ENCODE measurements at regions not wholly inside any gene's neighbourhood (a gene's known extent, or its start where the extent isn't known, plus 50 kb on each side); places are given as distances from the start of the nearest gene placed in this dataset.
A peak's percentile ranks its signal among the peaks of the same experiment; 100 is the strongest.
"Not testable (repeated sequence)": the region's sequence is repeated elsewhere in the genome, so short reads cannot be mapped to it uniquely, and the experiment has no call there.

DNA sequence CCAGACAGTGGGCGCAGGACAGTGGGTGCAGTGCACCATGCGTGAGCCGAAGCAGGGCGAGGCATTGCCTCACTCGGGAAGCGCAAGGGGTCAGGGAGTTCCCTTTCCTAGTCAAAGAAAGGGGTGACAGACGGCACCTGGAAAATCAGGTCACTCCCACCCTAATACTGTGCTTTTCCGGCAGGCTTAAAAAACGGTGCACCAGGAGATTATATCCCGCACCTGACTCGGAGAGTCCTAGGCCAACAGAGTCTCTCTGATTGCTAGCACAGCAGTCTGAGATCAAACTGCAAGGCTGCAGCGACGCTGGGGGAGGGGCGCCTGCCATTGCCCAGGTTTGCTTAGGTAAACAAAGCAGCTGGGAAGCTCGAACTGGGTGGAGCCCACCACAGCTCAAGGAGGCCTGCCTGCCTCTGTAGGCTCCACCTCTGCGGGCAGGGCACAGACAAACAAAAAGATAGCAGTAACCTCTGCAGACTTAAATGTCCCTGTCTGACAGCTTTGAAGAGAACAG is 116.4 kb downstream of the CXCL12 start:
- not testable (repeated sequence) for DNase-seq (ENCODE audit: low read depth)

DNA sequence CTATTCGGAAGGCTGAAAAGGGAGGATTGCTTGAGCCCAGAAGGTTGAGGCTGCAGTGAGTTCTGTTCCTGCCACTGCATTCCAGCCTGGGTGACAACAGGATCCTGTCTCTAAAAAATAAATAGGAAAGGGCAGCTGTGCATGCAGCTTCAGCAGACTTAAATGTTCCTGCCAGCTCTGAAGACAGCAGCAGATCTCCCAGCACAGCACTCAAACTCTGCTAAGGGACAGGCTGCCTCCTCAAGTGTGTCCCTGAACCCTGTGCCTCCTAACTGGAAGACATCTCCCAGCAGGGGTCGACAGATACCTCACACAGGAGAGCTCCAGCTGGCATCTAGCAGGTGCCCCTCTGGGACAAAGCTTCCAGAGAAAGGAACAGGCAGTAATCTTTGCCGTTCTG is 117.9 kb downstream of the CXCL12 start:
- DNase-seq (ENCODE audit: low read depth) = no peak

DNA sequence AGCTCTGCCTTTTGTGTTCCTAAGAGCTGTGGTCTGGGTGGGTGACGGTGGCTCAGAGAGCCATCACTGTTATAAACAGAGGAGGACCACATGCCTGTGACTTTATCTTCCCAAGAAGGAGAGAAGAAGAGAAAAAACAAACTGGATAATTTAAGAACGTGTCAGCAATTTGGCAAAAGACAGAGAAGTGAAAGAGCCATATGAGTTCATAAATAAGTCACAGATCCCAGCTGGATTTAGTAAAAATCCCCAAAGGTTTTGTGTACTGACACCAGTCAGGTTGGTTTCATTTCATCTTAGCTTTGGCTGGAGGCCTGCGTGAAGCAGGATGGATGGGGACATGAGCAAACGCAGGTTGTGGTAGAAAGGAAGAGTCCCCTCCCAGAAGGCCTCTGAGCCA is 120.7 kb downstream of the CXCL12 start:
- DNase-seq (ENCODE audit: low read depth) = no peak

DNA sequence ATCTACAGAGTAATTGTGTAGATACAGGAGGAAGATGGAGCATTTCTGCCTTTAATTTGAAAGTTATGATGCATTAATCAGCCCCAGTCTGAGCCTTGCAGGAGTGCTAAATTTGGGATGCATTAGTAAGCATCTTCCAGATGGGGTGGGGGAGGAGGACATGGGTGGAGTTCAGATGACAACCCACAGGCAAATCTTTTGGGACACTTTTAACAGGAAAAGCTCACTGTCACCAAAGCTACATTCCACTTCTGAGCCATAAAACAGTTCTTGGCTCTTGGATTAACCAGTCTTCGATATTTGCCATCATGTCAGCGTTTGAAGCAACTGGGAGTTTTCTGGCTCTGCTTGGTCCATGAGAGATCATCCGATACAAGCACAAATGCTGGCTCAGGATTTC is 121.1 kb downstream of the CXCL12 start:
- DNase-seq (ENCODE audit: low read depth) = no peak

DNA sequence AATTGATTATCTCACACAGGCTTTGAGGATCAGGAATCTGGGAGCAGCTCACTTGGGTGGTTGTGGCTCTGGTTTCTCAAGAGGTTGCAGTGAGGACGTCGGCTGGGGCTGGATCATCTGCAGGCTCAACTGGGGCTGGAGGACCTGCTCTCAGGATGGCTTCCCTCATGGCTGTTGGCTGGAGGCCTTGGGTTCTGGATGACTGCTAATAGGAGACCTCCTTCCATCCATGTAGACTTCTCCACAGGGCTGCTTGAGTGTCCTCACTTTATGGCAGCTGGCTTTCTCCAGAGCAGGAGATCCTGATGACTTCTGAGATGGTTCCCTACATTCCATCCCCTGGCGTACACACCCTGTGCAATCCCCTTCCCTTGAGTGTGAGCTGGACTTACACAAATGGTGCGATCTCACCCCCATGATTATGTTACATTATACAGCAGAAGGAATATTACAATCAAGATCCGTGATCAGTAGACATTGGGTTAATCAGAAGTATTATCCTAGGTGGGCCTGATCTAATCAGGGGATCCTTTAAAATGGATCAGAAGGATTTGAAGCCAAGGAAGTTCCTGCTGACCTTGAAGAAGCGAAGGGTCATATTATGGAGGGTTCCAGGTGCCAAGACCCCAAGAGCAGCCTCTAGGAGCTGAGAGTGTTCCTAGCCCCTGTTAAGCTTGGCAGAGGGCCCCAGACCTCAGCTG is 122.2 kb downstream of the CXCL12 start:
- DNase-seq (ENCODE audit: low read depth) = no peak

DNA sequence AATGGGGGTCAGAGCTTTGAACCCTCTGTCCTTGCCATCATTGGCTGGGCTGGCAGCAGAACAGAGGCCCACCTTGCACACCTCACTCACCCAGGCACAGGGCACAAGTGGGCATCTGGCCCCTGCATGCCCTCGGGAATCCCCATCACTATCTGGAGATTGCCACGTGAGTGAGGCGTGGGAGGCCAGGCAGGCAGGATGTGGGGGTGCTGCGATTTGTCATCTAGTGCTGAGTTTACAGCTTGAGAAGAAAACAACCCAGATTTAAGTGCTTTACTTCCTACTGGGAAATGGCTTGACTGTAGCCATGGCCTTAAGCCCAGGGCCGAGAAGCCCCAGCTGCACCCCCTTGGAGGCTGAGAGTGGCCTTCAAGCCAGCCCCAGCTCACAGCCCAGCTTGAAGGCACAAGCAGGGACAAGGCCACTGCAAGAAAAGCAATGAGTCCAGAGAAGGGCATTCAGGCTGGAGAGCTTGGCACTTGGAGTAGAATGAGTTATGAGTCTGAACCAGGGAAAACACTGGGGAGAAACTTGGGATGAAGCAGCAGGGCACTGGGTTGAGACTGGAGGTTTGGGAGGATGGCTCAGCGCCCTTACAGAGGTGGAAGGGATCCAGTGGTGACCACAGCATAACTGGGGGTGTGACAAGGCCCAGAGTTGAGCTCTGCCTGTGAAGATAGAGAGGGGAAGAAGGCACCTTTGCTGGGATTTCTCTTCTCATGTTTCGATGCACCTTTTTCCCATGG is 123.0 kb downstream of the CXCL12 start:
- DNase-seq (ENCODE audit: low read depth) = peak; percentile 32

DNA sequence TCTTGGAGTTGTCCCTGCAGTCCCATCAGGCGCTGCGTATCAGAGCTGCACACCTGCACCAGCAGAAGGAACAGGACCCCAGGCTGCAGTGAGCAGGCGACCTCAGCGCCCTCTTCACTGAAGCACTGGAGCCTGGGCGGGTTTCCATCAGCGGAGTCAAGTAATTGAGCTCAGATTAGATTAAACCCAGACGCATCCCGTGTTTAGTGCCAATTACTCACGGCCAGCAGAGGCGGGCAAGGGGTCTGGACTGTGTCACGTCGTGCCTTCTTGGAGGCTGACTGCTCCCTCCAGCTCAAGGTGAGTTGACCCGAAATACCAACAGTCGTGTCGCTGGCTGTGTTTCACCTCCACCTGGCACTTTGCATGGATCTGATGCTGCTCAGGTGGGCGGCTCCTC is 123.6 kb downstream of the CXCL12 start:
- DNase-seq (ENCODE audit: low read depth) = no peak

DNA sequence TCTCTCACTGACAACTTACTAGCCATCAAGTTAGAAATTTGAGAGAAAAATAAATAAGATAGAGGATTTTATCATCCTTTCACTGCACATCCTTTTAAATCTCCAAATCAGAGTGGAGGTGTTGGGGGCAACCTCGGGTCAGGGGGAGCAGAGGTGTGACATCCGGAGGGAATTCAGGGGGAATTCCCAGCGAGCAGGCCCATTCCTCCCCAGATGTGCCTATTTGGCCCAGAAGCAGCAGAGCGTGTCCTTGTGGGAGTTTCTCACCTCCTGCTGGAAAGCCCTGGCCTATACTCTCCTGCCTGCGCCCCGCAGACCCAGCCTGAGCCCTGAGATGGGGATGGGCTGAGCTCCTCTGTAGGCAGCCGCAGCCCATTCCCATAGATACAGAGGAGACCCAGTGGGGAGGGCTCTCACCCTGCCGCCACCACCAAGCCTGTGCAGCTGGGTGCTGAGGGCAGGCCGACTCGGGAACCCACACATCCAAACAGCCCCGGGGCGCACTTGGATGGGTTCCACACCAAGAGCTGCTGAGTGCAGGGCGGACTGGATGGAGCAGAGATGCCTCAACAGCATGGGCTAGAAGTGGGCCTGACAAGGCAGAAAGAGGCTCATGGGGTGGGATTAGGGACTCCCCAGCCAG is 124.5 kb downstream of the CXCL12 start:
- no peak for DNase-seq (ENCODE audit: low read depth)

DNA sequence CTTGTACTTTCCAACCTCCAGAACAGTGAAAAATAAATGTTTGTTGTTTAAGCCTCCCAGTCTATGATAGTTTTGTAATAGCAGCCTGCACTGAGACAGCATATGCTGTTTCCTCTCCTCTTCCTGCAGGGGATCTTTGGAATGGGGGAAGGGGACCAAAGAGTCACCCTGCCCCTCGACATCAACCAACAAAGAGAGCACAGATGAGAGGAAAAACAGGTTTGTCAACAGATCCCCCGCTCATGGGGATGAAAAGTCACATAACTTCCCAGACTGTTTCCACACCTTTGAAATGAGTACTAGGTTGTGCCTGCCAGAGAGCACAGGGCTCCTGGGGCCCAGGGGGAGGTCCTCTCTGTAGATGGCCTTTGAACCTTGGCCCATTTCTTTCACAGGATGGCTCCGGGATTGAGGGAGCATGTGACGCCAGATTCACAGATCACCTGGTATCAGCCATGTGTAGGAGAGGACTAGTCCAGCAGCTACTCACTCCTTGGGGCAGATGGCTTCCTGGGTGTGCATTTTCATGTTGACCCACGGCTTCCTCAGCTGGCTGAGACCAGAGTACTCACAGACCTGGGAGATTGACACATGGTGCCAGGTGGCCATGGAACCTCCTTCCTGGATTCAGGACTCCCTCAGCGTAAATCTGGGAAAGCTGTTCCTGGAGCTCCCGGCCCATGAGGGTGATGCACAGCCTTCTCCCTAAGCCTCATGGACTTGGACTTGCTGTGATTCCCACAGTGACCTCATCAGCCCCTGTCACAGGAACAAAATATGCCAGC is 125.6 kb downstream of the CXCL12 start:
- no peak for DNase-seq (ENCODE audit: low read depth)

DNA sequence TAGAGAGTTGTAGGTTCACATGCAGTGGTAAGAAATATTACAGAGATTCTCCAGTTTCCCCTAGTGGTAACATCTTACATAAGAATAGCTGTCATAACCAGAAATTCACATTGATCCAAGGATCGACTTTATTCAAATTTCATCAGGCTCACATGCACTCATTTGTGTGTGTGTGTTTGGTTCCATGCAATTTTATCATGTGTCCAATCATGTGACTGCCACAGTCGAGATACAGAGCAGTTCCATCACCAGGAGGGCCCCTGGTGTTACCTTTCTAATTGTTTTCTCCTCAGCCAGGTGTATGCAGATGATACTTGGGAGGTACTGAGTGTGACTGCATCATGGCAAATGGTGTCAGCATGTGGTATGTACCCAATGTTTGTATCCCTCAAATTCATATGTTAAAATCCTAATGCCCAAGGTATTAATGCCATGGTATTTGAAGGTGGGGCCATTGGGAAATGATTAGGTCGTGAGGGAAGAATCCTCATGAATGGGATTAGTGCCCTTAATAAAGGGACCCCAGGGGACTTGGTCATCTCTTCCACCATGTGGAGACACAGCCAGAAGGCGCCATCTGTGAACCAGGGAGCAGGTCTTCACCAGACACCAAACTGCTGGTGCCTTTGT is 126.3 kb downstream of the CXCL12 start:
- DNase-seq (ENCODE audit: low read depth) = no peak

DNA sequence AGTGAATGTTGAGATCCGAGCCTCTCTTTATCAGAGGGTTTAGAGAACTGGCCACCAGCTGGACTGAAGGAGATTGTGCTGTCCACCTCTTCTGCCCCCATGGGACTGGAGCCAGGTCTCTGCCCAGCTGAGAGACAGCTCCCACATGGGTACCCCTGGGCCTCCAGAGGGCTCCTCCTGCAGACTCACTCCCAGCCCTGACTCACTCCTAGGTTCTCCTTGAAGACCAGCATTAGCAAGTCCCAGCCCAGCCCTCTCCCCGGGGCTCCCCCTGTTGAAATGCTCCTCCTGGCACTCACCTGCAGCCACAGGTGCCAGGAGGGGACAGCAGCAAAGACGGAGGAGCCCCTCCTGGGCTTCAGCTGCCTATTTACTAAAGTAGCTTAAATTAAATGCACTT is 126.9 kb downstream of the CXCL12 start:
- no peak for DNase-seq (ENCODE audit: low read depth)

DNA sequence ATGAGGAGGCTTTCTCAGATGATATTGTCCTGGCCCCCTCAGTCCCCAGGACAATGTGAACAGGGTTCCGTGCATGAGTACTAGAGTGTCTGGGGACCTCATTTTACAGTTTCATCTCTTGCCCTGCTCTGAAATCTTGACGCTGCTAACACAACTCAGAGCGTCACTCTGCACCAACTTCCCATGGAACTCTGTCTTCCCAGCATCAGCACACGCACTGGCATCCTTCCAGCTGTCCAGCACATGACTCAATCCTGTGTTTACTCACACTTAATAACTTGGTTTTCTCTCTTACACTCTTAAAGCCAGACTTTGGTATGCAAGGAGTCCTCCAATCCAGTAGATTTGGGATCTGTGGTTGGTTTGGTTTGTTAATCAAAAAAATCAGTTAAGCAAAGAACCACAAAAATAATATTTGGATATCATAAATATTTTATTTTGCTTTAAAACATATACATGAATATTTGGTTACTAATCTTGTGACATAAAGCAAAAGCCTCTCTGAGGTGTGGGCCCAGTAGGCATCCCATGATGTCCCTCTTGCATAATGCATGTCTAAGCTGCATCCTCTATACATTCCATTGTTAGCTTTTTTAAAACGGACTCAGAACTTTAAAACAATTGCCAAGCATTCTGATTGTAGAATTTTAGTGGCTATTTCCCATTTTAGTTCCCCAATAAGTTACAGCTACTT is 131.0 kb downstream of the CXCL12 start:
- peak; percentile 72 for DNase-seq (ENCODE audit: low read depth)

DNA sequence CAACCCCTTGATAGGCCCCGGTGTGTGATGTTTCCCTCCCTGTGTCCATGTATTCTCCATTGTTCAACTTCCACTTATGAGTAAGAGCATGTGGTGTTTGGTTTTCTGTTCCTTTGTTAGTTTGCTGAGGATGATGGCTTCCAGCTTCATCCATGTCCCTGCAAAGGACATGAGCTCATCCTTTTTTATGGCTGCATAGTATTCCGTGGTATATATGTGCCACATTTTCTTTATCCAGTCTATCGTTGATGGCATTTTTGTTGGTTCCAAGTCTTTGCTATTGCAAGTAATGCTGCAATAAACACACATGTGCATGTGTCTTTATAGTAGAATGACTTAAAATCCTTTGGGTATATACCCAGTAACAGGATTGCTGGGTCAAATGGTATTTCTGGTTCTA is 132.3 kb downstream of the CXCL12 start:
- not testable (repeated sequence) for DNase-seq (ENCODE audit: low read depth)

DNA sequence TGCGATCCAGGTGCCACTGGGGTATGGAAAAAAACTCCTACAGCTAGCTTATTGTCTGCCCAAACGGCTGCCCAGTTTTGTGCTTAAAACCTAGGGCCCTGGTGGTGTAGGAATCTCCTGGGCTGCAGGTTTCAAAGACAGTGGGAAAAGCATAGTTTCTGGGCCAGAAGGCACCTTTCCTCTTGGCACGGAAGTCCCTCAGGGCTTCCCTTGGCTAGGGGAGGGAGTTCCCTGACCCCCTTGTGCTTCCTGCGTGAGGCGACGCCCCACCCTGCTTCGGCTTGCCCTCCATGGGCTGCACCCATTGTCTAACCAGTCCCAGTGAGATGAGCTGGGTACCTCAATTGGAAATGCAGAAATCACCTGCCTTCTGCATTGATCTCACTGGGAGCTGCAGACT is 135.0 kb downstream of the CXCL12 start:
- DNase-seq (ENCODE audit: low read depth) = not testable (repeated sequence)

DNA sequence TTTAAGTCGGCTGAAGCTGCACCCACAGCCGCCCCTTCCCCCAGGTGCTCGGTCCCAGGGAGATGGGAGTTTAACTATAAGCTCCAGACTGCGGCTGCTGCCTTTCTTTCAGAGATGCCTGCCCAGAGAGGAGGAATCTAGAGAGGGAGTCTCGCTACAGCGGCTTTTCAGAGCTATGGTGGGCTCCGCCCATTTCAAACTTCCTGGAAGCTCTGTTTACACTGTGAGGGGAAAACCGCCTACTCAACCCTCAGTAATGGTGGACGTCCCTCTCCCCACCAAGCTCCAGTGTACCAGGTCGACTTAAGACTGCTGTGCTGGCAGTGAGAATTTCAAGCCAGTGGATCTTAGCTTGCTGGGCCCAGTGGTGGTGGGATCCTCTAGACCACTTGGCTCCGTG is 135.4 kb downstream of the CXCL12 start:
- no peak for DNase-seq (ENCODE audit: low read depth)

DNA sequence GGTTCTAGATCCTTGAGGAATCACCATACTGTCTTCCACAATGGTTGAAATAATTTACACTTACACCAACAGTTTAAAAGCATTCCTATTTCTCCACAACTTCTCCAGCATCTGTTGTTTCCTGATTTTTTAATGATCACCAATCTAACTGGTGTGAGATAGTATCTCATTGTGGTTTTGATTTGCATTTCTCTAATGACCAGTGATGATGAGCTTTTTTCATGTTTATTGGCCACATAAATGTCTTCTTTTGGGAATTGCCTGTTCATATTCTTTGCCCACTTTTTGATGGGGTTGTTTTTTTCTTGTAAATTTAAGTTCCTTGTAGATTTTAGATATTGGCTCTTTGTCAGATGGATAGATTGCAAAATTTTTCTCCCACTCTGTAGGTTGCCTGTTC is 138.2 kb downstream of the CXCL12 start:
- DNase-seq (ENCODE audit: low read depth) = not testable (repeated sequence)

DNA sequence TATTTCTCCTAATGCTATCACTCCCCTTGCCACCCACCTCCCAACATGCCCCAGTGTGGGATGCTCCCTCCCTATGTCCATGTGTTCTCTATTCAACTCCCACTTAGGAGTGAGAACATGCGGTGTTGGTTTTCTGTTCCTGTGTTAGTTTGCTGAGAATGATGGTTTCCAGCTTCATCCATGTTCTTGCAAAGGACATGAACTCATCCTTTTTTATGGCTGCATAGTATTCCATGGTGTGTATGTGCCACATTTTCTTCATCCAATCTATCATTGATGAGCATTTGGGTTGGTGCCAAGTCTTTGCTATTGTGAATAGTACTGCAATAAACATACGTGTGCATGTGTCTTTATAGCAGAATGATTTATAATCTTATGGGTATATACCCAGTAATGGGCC is 138.6 kb downstream of the CXCL12 start:
- DNase-seq (ENCODE audit: low read depth) = not testable (repeated sequence)

DNA sequence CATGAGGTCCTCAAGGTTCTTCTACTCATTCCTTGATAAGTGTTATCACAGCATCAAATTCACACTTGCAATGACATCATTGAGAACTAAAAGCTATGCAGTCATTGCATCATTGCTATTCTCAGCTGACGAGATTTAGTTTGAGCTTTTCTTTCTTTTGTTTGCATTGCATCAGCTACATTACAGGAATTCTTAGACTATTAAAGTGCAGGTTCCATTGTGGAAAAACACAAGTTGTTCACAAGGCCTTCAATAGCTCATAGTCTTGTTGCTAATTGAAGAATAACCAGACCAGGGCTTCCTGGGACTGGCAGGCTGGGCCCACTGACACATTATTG is 139.3 kb downstream of the CXCL12 start:
- DNase-seq (ENCODE audit: low read depth) = no peak

DNA sequence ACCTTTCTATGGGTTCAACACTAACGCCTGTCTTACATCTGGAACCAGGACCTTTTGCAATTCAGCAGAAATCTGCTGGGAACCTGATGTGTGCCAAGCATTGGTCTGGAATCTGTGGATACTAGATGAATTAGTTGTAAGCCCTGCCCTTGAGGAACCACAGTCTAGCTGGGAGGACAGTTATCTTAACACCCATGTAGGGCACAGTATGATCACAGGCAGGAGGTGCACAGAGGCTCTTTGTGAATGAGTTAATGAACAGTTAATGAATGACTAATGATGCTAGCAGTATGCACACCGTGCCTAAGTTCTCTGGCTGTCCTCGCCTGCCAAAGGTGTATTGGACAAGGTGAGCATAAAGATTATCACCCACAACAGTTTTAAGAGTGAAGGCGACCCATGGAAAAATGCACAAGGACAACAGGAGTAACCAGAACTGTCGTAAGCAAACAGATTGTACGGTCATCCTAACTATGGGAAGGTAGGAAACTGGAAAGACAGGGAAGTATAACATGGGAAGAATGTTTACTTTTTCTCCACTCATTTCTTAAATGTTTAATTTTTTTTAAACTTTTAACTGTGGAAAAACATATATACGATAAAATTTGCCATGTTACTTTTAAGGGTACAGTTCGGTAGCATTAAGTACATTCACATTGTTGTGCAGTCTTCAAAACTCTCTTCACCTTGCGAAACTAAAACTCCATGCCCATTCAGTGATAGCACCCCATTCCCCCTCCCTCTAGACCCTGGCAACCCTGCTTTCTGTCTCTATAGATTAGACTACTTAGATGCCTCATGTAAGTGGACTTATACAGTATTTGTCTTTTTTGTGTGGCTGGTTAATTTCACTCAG is 139.9 kb downstream of the CXCL12 start:
- DNase-seq (ENCODE audit: low read depth) = no peak

DNA sequence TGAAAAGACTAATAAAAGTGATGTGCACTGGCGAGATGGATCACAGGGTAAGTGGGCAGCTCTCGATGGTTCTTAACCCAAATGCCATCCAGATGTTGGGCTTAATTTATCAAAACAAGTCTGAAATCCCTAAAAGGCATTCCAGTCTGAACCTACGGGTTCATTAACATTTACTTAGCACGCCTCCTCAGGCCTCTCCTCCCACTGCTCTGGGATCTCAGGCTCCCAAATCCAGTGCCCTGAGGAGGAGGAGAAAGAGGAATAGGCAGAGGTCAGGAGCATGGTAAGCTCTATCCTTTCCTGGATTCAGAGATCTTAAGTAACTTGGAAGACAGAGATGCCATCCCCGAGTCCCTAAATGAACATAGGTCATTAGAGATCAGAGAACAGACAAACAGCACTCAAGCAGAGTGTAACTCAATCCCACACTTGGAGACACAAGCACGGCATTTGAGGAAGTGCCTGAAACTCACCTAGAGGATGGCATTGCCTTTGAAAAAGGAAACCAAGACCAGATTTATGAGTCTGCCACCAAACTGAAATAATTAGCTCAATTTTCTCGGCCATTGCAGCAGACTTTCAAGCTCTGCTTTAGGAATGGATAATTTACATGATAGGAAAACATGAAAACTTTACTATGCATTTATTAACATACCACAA is 140.9 kb downstream of the CXCL12 start:
- DNase-seq (ENCODE audit: low read depth) = no peak
